Fibroblast of mammary gland (primary cell): ENCODE measurements at regions not wholly inside any gene's neighbourhood (a gene's known extent, or its start where the extent isn't known, plus 50 kb on each side); places are given as distances from the start of the nearest gene placed in this dataset.

Experiments
- DNase-seq: peaks from one replicate; pipeline ENCODE4 v3.0.0-alpha.2; 2010; ENCODE audit warnings: low read depth
- H3K4me3 ChIP-seq: 2 replicates; pipeline ENCODE4 v1.5.1; 2011; ENCODE audit warnings: low read depth, mild to moderate bottlenecking, low read length, moderate library complexity; ENCODE audit not compliant: control insufficient read depth
- CTCF ChIP-seq: conservative IDR thresholded peaks from 2 replicates; pipeline ENCODE4 v1.5.1; 2011; ENCODE audit warnings: low read depth, low read length, inconsistent platforms; ENCODE audit not compliant: control insufficient read depth, insufficient read depth

DNA sequence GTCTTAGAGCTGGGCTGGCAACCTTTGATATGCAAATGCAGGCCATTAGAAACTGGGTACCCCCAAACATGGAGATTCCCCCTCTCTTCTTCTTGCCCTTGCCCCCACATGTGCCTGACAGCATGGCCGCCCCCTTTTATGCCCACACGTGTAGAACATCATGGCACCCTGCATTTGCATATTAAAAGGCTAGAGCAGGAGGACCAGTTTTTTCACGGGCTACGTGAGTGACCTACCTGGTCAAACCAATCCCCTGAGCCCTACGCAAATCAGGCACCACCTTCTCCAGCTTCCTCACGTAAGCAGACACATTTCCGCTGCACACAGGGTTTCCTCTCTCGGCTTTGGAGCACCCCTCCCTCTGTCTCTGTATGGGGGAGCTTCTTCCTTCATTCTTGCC, 110.9 kb upstream of the COPS8 start:
- TF ChIP-seq CTCF, result no peak
- no peak overlapping the region for H3K4me3 ChIP-seq
- DNase-seq, result no peak

DNA sequence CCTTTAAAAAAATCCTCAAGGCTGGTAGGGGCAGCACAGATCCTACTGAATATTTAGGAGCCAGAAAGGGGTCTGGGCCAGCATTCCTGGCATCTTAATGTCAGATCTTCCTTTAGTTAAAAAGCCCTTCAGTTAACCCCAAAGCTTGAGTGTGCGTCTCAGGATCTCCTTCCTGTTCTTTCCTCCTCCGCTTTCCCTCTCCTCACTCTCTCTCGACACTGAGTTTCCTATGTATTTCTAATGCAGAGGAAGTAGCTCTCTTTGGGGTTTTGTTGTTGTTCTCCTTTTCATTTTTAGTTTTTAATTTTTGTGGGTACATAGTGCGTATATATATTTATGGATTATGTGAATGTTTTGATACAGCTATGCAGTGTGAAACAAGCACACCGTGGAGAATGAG, 109.9 kb upstream of the COPS8 start:
- H3K4me3 ChIP-seq, result no peak overlapping the region
- DNase-seq, result no peak
- TF ChIP-seq CTCF, result no peak

DNA sequence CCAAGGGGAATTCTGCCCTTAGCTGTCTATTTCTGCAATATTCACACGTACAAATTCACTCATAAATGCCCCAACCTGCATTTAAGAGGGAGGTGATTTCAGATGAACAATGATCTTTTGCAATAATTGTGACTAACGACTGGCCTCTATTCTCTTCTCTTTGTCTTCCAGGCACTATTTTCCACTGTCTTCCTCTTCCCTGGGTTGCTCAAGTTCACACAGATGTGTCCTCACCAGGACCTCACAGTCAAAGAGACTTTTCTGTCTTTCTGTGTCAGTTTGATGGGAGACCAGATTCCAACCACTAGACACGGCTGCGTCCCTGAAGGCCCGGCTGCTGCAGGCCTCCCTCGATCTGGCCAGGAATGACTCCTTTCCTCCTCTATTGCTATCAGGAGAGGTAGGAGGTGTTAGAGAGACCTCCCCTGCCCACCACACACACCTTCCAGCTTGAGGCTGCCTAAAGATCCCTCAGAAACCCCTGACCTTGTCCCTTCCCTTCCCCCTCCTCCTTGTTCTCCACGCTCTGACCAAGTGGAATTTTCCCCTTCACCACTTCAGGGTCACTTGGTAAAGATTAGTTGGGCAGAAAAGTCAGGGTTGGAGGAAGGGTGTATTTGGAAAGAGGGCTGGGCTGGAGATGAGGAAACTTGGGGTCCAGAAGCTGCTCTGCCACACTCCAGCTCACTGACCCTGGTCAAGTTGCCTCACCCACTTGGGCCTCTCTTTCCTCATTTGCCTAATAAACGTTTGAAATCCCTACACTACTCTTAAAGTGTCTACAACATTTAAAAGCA, 109.2 kb upstream of the COPS8 start:
- TF ChIP-seq CTCF, result no peak
- no peak overlapping the region for H3K4me3 ChIP-seq
- DNase-seq, result no peak

DNA sequence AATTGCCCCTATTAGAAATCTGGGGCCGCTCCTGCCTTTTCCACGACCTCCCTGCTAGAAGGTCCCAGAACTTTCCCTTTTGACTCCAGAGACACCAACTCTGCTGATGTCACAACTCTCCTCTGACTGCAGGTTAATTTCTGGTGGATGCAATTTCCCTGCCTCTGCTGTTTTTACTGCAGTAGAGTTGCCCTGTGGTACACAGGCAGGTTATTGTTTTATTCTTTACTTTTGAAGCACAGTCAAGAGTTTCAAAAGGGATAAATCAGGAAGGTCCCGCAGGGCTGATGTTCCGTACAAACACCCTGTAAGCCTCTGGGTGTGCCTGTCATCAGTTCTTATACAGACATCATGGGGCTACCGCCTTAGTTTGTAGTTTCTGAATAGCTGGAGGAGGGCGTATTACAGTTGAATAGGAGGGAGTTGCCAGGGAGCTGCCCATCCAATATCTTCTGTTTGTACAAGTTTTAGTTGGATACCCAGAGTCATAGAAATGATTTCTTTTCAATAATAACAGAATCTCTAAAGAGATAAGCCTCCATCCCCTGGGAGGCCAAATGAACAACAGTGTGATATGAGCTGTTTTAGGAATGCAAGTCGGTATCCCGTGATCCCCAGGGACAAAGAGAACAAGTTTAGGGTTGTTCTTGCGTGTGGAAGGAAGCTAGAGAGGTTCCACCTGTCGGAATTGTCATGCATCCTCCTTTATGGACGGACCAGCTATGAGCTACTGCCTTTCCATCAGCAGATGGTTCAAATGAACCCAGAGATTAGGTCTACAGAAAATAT, 108.4 kb upstream of the COPS8 start:
- H3K4me3 ChIP-seq, result no peak overlapping the region
- TF ChIP-seq CTCF, result no peak
- DNase-seq, result no peak

DNA sequence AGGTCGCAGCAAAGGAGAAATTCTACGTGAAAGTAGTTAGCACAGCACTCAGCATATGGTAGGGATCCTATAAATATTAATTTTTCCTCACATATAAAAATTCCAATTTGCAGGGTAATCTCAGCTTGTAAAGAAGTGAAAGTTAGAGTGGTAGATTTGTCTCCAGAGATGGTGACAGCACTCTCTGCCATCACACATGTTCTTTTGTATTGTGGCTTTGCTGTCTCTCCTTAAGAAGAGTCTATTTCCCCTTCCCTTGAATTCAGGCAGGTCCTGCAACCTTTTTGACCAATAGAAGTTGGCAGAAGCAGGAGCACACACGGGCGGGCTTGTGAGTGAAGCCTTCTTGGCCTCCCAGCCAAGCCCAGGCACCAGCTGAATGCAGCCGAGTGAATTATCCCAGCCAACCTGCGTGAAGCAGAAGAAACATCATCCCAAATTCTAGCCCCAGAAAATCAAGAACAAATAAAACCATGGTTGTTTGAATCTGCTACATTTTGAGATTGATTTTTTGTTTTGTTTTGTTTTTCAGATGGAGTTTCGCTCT, 107.8 kb upstream of the COPS8 start:
- no peak for TF ChIP-seq CTCF

GRCh38 chr2:236979664-236980063, 106.0 kb upstream of the COPS8 start:
- H3K4me3 ChIP-seq, result no peak overlapping the region
- DNase-seq, result no peak
- TF ChIP-seq CTCF, result no peak

More for the DNA sequence above, 107.8 kb upstream of the COPS8 start:
- no peak overlapping the region for H3K4me3 ChIP-seq
- DNase-seq, result no peak
